Activated CD4-positive, alpha-beta T cell treated with anti-CD3 and anti-CD28 coated beads, Interleukin-2, Interleukin-6, amounts not matched to agents 100 ng/mL and 50 ng/mL, durations not matched to agents 16 hours and 8 hours (primary cell): ENCODE measurements at regions not wholly inside any gene's neighbourhood (a gene's known extent, or its start where the extent isn't known, plus 50 kb on each side); places are given as distances from the start of the nearest gene placed in this dataset.

ENCODE experiments used
- DNase-seq: peaks from one replicate; pipeline ENCODE4 v3.0.0-alpha.2; 2020

DNA sequence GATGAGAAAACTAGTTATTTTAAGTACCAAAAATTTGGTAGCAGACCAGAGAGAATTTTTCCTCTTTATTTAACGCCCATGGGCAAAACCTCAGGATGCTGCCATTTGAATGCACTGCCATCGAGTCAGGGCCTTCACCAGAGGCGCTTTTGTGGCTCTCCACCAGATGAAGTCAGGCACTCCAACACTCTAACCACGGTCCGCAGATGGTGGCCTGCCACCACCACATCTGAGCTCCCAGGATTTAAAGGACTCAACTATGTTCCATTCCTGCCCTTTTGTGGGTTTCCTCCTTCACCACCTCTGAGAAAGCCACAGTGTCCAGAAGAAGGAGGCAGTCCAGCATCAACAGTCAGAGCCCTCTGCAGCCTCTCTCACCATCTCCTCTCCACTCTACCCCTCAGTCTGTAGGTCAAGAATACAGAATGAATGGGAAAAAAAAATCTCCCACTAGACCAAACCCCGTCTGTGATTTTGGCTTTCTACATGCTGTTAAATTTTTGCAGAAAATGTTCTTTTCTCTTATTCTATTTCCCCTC, 647.4 kb downstream of the USP25 start:
- DNase-seq: no peak

- DNase-seq: no peak
Measured at GRCh38 chr21:16377857-16378256, 648.1 kb downstream of the USP25 start.

GRCh38 chr21:16378525-16378924, 648.7 kb downstream of the USP25 start:
- DNase-seq: no peak

- no peak for DNase-seq
Measured at GRCh38 chr21:16388291-16388690, 658.5 kb downstream of the USP25 start.

DNA sequence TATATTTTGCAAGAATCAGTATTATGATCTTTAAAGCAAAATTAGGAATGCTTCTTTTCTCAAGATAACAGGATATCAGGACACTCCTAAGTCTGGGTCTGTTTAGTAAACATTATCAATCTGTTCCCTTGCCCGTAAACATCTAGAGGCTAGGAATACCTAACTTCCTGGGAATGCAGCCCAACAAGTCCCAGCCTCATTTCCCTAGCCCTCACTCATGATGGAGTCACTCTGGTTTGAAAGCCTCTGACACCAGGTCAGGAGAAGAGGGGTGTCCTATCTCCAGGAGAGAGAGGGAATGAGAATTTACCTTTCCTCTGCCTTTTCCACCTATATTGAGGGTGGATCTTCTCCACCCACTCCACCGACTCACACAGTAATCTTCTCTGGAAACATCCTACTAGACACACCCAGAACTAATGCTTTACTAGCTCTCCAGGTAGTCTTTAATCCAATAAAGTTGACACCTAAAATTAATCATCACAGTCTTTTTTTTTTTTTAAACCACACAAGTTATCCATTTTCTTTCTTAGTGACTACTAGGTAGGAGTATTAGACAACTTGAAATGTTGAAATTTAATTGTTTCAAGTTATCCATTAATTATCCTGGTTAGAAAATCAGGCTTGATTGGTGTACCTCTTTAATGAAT, 659.3 kb downstream of the USP25 start:
- DNase-seq: no peak

- no peak for DNase-seq
Measured at GRCh38 chr21:16389643-16390042, 659.9 kb downstream of the USP25 start.

DNA sequence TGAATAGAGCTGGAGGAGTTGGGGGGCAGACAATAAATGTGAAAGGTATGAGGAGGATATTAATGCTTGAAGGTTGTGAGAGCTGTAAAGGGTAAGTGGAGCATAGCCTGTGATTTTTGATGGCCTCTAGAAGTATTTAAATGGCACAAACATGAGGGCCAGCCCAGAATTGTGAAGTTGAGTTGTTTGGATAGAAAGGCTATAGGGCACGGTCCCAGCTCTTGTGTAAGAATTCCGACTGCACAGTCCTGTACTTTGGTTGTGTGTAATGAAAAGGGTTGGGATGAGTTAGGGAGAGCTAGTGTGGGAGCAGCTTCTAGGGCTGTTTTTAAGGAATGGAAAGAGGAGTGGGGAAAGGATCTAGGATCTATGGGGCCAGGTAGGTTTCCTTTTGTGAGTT, 665.5 kb downstream of the USP25 start:
- no peak for DNase-seq

- DNase-seq: no peak
Measured at GRCh38 chr21:16402752-16403151, 673.0 kb downstream of the USP25 start.

GRCh38 chr21:16404776-16405175, 675.0 kb downstream of the USP25 start:
- DNase-seq: no peak

DNA sequence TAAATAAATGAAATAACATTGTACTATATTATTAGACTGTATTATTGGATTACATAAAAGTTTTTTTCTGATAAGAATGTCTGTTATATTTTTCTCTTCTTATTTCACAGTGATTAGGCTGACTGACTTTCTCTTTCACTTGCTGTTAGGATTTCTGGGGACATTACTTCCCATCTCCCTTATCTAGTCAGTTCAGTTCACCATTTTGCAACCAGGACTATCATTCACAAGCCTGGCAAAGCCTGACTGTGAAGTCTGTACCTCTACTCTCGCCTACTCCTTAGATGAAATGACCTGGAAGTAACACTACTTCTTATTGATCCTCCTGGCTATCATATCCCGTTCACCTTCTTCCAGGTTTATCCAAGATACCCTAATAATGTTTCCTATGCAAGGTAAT, 676.6 kb downstream of the USP25 start:
- no peak for DNase-seq

- no peak for DNase-seq
Measured at GRCh38 chr21:16407403-16408240, 677.8 kb downstream of the USP25 start.

GRCh38 chr21:16408280-16408679, 678.5 kb downstream of the USP25 start:
- DNase-seq: no peak

DNA sequence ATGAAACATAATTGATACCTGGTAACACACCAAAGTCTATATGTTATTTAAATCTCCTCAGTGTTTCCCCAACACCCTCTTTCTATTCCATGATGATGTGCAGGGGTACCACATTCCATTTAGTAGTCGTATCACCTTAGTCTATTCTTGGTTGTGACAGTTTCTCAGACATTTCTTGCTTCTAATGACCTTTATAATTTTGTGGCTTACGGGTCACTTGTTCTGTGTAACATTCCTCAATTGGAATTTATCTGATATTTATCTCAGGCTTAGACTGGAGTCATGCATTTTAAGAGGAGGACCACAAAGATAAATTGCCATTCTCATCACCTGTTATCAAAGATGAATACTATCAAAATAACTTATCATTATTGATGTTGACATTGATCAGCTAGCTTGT, 679.6 kb downstream of the USP25 start:
- no peak for DNase-seq

DNA sequence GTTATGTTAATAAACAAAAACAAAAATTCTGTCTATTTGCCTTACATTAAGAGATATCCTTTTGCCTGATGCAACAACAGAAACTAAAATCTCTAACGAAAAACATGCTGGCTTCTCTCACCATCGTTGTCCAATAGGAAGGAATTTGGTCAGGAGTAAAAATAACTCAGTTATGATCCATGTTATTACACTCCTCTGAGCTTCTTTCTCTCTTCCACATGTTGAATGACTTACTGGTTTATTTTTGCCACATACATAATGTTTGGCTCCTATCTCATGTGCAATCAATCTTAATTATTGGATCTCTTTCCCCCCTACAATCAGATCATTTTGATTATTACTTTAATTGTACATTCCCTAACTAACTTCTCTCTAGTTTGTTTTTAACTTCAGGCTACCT, 688.4 kb downstream of the USP25 start:
- no peak for DNase-seq

DNA sequence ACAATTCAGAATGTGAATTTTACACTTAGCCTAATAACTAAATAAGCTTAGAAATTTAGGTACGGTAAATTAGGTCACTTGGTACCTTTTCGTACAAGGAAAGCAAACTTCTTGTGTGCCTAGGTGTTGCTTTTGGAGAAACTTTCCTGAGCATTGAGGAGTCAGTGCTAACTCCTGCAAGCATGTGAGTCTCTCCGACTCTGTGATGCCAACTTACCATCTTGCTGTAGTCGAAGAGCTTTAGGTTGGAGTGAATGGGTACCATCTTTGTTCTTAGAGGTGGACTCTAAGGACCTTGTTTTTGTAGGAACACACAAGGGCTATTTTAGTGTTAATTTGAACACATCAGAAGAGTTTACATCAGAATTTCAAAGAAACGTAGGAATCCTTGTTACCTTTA, 688.9 kb downstream of the USP25 start:
- no peak for DNase-seq

DNA sequence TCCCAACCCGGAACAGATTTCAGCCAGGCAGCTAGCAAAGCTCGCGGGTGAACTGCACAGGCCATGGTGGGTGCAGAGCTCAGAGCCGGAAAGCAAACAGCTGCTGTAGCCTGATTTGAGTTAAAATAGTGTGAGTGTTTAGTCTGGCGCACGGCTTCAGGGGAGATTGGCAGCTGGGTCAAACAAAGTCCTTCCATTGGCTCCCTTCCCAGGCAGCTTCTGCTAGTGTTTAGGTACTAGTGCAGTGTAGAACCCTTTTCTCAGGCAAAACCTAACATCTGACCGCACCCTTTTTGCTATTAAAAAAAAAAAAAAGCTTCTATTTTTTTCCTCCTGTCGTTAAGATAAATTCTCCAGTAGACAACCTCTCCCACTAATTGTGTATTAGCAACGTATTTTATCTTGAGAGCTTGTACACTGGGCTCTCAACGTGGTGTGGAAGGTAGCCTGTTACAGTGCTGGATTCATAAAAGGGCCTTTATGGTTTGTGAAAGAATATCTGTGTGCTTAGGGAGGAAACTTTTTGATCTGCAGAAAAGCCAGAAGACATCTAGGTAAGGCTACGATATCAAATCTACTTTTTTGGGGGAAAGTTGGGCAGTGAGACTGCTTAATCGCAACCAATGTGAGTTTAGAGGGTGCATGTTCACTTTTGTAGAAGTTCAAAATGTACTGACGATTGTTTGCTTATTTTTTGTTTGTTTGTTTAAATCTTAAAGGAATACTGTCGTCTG, 689.6 kb downstream of the USP25 start:
- no peak for DNase-seq

DNA sequence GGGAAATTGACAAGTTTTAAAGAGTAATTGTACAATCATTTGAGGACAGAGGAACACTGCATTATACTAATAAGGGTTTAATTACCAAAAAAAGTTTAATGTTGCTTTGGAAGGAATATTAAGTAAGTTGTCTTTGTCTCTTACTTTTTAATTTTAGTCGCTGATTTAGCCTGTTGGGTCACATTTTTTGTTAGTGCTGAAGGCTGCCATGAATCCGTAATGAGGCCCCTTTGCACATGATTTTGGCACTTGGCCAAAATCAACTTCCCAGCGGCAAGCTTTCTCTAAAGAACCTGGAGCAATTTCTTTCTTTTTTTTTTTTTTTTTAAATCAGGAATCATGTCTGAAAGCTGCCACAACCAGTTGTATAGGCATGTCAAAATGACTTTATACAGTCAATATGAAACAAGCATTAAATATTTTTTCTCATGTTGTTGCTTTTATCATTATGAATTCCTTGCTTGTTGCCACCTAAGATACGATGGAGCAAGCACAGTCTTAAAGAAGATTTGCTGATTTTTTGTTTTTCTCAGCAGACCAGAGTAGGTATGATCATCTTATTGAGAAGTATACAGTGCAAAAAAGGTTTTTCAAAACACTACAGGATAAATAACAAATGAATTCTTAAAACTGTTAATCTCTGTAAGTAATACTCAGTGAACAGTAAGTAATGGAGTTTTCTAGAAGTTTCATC, 690.4 kb downstream of the USP25 start:
- no peak for DNase-seq

DNA sequence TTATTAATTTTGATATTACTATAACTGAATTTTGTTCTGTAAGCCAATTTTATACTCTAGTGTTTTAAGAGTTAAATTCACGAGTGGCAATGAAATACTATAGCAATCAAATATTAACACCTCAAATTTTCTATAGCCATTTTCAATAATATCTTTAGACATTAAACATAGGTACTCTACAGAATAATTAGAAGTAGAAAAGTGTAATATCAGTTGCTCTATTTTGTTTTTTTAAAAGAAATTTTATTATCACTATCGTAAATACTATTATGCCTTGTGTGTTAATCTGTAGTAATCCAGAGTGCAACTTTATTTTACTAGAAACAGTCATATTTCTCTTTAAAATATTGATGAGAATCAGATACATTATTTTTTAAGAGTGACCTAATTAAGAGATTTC, 691.2 kb downstream of the USP25 start:
- DNase-seq: no peak

DNA sequence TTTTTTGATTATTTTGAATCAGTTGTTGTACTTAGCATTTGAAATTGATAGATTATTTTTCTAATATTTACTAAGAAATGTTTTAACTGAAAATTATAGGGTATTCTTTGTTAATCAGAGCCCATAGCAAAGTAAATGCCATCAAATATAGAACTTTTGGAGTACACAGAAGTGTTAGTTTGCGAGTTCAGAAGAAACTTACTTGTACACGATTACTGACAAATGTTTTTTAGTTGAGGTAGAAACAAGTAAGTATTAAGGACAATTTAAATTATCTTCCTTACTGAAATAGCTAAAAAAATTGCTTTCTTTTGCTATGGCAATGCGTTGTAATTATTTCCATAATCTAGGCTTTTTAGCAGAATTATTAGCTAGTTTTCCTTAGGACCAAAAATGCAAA, 692.2 kb downstream of the USP25 start:
- no peak for DNase-seq

GRCh38 chr21:16422702-16423101, 692.9 kb downstream of the USP25 start:
- DNase-seq: no peak

GRCh38 chr21:16423921-16424320, 694.1 kb downstream of the USP25 start:
- DNase-seq: no peak

DNA sequence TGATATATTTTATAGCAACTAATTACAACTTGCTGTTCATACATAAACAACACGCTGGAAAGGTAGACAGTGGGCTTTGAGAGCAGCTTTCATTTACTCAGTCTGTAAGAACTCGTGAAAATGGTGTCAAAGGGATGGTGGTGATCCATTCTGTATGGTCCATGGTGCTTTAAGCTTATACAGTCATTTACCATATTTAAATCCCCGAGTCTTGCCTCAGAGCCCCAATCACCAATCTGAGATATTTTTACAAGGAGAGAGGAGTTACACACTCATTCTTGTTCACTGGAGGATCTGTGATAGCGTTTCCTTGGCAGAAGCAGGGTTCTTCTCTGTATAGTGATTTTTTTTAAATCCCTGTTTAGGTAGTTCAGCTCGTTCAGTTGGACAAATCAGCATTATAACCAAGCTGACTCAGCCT, 694.6 kb downstream of the USP25 start:
- DNase-seq: no peak

DNA sequence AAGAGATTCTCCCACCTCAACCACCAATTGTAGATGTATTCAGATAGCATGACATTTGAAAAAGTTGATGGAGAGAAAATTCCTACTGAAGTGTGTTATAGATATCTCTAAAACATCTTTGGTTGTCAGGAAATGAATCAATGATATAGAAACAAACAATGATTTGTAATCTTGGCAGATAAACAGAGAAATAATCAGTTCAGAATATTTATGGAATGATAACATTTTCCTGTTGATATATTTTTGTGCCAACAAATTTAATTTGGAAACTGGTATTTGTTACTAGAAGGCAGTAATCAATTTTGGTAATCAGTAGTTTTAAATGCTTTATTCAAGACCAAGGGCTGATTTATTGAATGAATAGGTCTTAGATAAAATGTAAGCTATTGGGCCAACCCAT, 695.6 kb downstream of the USP25 start:
- DNase-seq: no peak
